SK-N-SH treated with all-trans-retinoic acid at 6 μM for 48 hours (cell line): ENCODE measurements at regions not wholly inside any gene's neighbourhood (a gene's known extent, or its start where the extent isn't known, plus 50 kb on each side); places are given as distances from the start of the nearest gene placed in this dataset.

ENCODE experiments used
- ARNTL ChIP-seq: fragments of 450-650 bp; formaldehyde crosslinking; IDR thresholded peaks from 2 replicates; pipeline ENCODE4 v1.5.0; 2020; ENCODE audit warnings: low read depth, mild to moderate bottlenecking, moderate library complexity, borderline replicate concordance
- CSDC2 ChIP-seq: fragments of 250-450 bp; sonication (Bioruptor Pico); IDR thresholded peaks from 2 replicates; pipeline ENCODE4 v1.5.0; 2020; ENCODE audit warnings: mild to moderate bottlenecking, moderate library complexity
- ISL1 ChIP-seq: fragments of 250-450 bp; sonication (Bioruptor Pico); IDR thresholded peaks from 2 replicates; pipeline ENCODE4 v2.1.2; 2022; ENCODE audit warnings: mild to moderate bottlenecking, moderate library complexity
- PPARA ChIP-seq: fragments of 250-450 bp; sonication (Bioruptor Pico); IDR thresholded peaks from 2 replicates; pipeline ENCODE4 v1.5.0; 2020; ENCODE audit warnings: mild to moderate bottlenecking, borderline replicate concordance
- RARB ChIP-seq: fragments of 250-450 bp; sonication (Bioruptor Pico); IDR thresholded peaks from 2 replicates; pipeline ENCODE4 v1.8.0; 2021; ENCODE audit warnings: mild to moderate bottlenecking, moderate library complexity
- TOX ChIP-seq: fragments of 250-450 bp; sonication (Bioruptor Pico); IDR thresholded peaks from 2 replicates; pipeline ENCODE4 v1.8.0; 2021; ENCODE audit warnings: mild to moderate bottlenecking, moderate library complexity, borderline replicate concordance
- ZNF70 ChIP-seq: fragments of 450-650 bp; formaldehyde crosslinking; IDR thresholded peaks from 2 replicates; pipeline ENCODE4 v1.5.0; 2020; ENCODE audit warnings: mild to moderate bottlenecking, moderate library complexity

DNA sequence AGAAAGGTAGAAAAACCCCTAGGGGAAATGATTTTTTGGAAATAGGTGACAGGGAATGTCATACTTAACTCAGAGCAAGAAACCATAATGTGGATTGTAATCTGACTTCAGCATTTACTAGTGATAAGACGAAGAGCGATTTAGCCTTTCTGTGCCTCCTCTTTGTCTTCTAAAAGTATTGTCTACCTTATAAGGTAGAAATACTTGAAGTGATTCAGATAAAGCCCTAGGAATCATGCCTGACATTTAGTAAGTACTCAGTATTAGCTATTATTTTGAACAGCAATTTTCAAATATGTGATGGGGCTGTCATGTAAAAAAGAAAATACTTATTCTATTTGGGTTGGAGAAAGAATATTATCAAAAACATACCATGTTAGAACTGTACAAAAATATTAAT is 525.9 kb upstream of the EYS start:
- TF ChIP-seq CSDC2 (CRISPR knock-in tag) (no peak), ARNTL (CRISPR knock-in tag) (no peak), PPARA (CRISPR knock-in tag) (no peak), ZNF70 (CRISPR knock-in tag) (no peak), ISL1 (CRISPR knock-in tag) (no peak), TOX (no peak), RARB (CRISPR knock-in tag) (no peak)
